ENCODE measurements at regions not wholly inside any gene's neighbourhood (a gene's known extent, or its start where the extent isn't known, plus 50 kb on each side); places are given as distances from the start of the nearest gene placed in this dataset.
A peak's percentile ranks its signal among the peaks of the same experiment; 100 is the strongest.

GRCh38 chr2:7670905-7671641, 753.9 kb downstream of the RNF144A start:
- Mint-ChIP-seq H3K27ac (no peak overlapping the region), H3K36me3 (peaks cover 0 to 4% of the 10 kb centered on the region in 2 donors), H3K4me3 (no peak overlapping the region), H3K4me1 (no peaks in the 10 kb centered on the region), H3K27me3 (peaks cover 6 to 15% (median 7%) of the 10 kb centered on the region in 3 donors), H3K9me3 (peaks cover 0 to 3% (median 0%) of the 10 kb centered on the region in 7 donors)
- ATAC-seq (ENCODE audit: low read depth in 2 of 2) (no peak), DNase-seq (no peak)

- H3K27ac Mint-ChIP-seq: no peak overlapping the region
- ATAC-seq (ENCODE audit: low read depth in 2 of 2) (no peak), DNase-seq (peak; percentile 7)
- peaks cover 3 to 15% (median 7%) of the 10 kb centered on the region in 3 donors for H3K27me3 Mint-ChIP-seq
- H3K9me3 Mint-ChIP-seq: peaks cover 0 to 3% (median 0%) of the 10 kb centered on the region in 7 donors
- H3K36me3 Mint-ChIP-seq: peaks cover 0 to 4% of the 10 kb centered on the region in 2 donors
- no peaks in the 10 kb centered on the region for H3K4me1 Mint-ChIP-seq
- H3K4me3 Mint-ChIP-seq: no peak overlapping the region
Observed at GRCh38 chr2:7672027-7672684, 754.9 kb downstream of the RNF144A start.

- H3K36me3 Mint-ChIP-seq: peaks cover 0 to 4% of the 10 kb centered on the region in 2 donors
- no peak overlapping the region for H3K4me3 Mint-ChIP-seq
- H3K4me1 Mint-ChIP-seq: no peaks in the 10 kb centered on the region
- DNase-seq (no peak), ATAC-seq (ENCODE audit: low read depth in 2 of 2) (no peak)
- H3K9me3 Mint-ChIP-seq: peaks cover 0 to 3% (median 0%) of the 10 kb centered on the region in 7 donors
- H3K27me3 Mint-ChIP-seq: peaks cover 0 to 15% (median 7%) of the 10 kb centered on the region in 3 donors
- H3K27ac Mint-ChIP-seq: no peak overlapping the region
Observed at GRCh38 chr2:7672685-7673071, 755.5 kb downstream of the RNF144A start.

- Mint-ChIP-seq H3K4me1 (no peaks in the 10 kb centered on the region), H3K4me3 (no peak overlapping the region), H3K27me3 (peaks cover 0 to 15% (median 7%) of the 10 kb centered on the region in 3 donors), H3K36me3 (peaks cover 0 to 4% of the 10 kb centered on the region in 2 donors), H3K27ac (no peak overlapping the region), H3K9me3 (peaks cover 0 to 3% (median 0%) of the 10 kb centered on the region in 7 donors)
- DNase-seq (no peak), ATAC-seq (ENCODE audit: low read depth in 2 of 2) (no peak)
Observed at GRCh38 chr2:7673101-7673500, 755.9 kb downstream of the RNF144A start.

- peaks cover 0 to 3% (median 0%) of the 10 kb centered on the region in 7 donors for H3K9me3 Mint-ChIP-seq
- H3K4me1 Mint-ChIP-seq: no peaks in the 10 kb centered on the region
- H3K4me3 Mint-ChIP-seq: no peak overlapping the region
- DNase-seq: no peak
- H3K27me3 Mint-ChIP-seq: peaks cover 0 to 15% (median 7%) of the 10 kb centered on the region in 3 donors
- ATAC-seq (ENCODE audit: low read depth in 2 of 2): no peak
- peaks cover 0 to 4% of the 10 kb centered on the region in 2 donors for H3K36me3 Mint-ChIP-seq
- no peak overlapping the region for H3K27ac Mint-ChIP-seq
Observed at GRCh38 chr2:7673853-7674252, 756.6 kb downstream of the RNF144A start.

GRCh38 chr2:7674606-7675005, 757.4 kb downstream of the RNF144A start:
- Mint-ChIP-seq H3K27ac (peak overlapping the region in 1 of 6 donors; percentile 14), H3K9me3 (peaks cover 0 to 3% (median 0%) of the 10 kb centered on the region in 7 donors), H3K4me1 (no peaks in the 10 kb centered on the region), H3K27me3 (peaks cover 0 to 15% (median 7%) of the 10 kb centered on the region in 3 donors), H3K36me3 (peaks cover 0 to 4% of the 10 kb centered on the region in 2 donors), H3K4me3 (no peak overlapping the region)
- ATAC-seq (ENCODE audit: low read depth in 2 of 2): no peak
- DNase-seq: no peak

- no peaks in the 10 kb centered on the region for H3K4me1 Mint-ChIP-seq
- ATAC-seq (ENCODE audit: low read depth in 2 of 2): no peak
- peaks cover 0 to 15% (median 7%) of the 10 kb centered on the region in 3 donors for H3K27me3 Mint-ChIP-seq
- no peak overlapping the region for H3K4me3 Mint-ChIP-seq
- H3K9me3 Mint-ChIP-seq: peaks cover 0 to 3% (median 0%) of the 10 kb centered on the region in 7 donors
- H3K36me3 Mint-ChIP-seq: peaks cover 0 to 4% of the 10 kb centered on the region in 2 donors
- no peak overlapping the region for H3K27ac Mint-ChIP-seq
- DNase-seq: no peak
Observed at GRCh38 chr2:7676714-7677113, 759.5 kb downstream of the RNF144A start.

- ATAC-seq (ENCODE audit: low read depth in 2 of 2): no peak
- Mint-ChIP-seq H3K4me3 (no peak overlapping the region), H3K4me1 (no peaks in the 10 kb centered on the region), H3K27ac (no peak overlapping the region), H3K9me3 (no peaks in the 10 kb centered on the region), H3K27me3 (no peaks in the 10 kb centered on the region), H3K36me3 (no peaks in the 10 kb centered on the region)
- DNase-seq: no peak
Observed at GRCh38 chr2:7681881-7682461, 764.8 kb downstream of the RNF144A start.

GRCh38 chr2:7683196-7683595, 766.0 kb downstream of the RNF144A start:
- no peaks in the 10 kb centered on the region for H3K36me3 Mint-ChIP-seq
- ATAC-seq (ENCODE audit: low read depth in 2 of 2) (no peak), DNase-seq (no peak)
- no peaks in the 10 kb centered on the region for H3K9me3 Mint-ChIP-seq
- H3K27me3 Mint-ChIP-seq: no peaks in the 10 kb centered on the region
- no peaks in the 10 kb centered on the region for H3K4me1 Mint-ChIP-seq
- H3K4me3 Mint-ChIP-seq: no peak overlapping the region
- H3K27ac Mint-ChIP-seq: no peak overlapping the region

GRCh38 chr2:7683708-7684107, 766.5 kb downstream of the RNF144A start:
- Mint-ChIP-seq H3K27me3 (no peaks in the 10 kb centered on the region), H3K4me3 (no peak overlapping the region), H3K9me3 (no peaks in the 10 kb centered on the region), H3K36me3 (no peaks in the 10 kb centered on the region), H3K4me1 (no peaks in the 10 kb centered on the region), H3K27ac (no peak overlapping the region)
- ATAC-seq (ENCODE audit: low read depth in 2 of 2) (no peak), DNase-seq (no peak)

- Mint-ChIP-seq H3K36me3 (no peaks in the 10 kb centered on the region), H3K27ac (no peak overlapping the region), H3K27me3 (no peaks in the 10 kb centered on the region), H3K4me1 (no peaks in the 10 kb centered on the region), H3K9me3 (no peaks in the 10 kb centered on the region), H3K4me3 (no peak overlapping the region)
- DNase-seq: no peak
- ATAC-seq (ENCODE audit: low read depth in 2 of 2): no peak
Observed at GRCh38 chr2:7685342-7686015, 768.3 kb downstream of the RNF144A start.

- Mint-ChIP-seq H3K36me3 (no peaks in the 10 kb centered on the region), H3K27me3 (no peaks in the 10 kb centered on the region), H3K4me1 (no peaks in the 10 kb centered on the region), H3K4me3 (no peak overlapping the region), H3K27ac (no peak overlapping the region), H3K9me3 (no peaks in the 10 kb centered on the region)
- DNase-seq: no peak
- ATAC-seq (ENCODE audit: low read depth in 2 of 2): no peak
Observed at GRCh38 chr2:7686016-7686385, 768.8 kb downstream of the RNF144A start.

GRCh38 chr2:7691961-7692656, 774.9 kb downstream of the RNF144A start:
- H3K27me3 Mint-ChIP-seq: no peaks in the 10 kb centered on the region
- DNase-seq: no peak
- H3K4me1 Mint-ChIP-seq: no peaks in the 10 kb centered on the region
- H3K36me3 Mint-ChIP-seq: no peaks in the 10 kb centered on the region
- no peak overlapping the region for H3K4me3 Mint-ChIP-seq
- H3K9me3 Mint-ChIP-seq: no peaks in the 10 kb centered on the region
- no peak overlapping the region for H3K27ac Mint-ChIP-seq
- no peak for ATAC-seq (ENCODE audit: low read depth in 2 of 2)
